H1 (cell line): ENCODE measurements at regions not wholly inside any gene's neighbourhood (a gene's known extent, or its start where the extent isn't known, plus 50 kb on each side); places are given as distances from the start of the nearest gene placed in this dataset.

Source experiments
- BCL11A ChIP-seq, 2 experiments: IDR thresholded peaks; one replicate each; pipeline ENCODE4 v1.6.1; 2011; ENCODE audit warnings: low read depth in 2 of 2, low read length in 2 of 2, mild to moderate bottlenecking in 2 of 2
- CHD1 ChIP-seq: IDR thresholded peaks from 2 replicates; pipeline ENCODE4 v1.6.1; 2012; ENCODE audit warnings: low read depth, low read length, improper control_type of control experiment
- EP300 ChIP-seq, 2 experiments: IDR thresholded peaks; 1 replicate in 1 of 2; 2 replicates in 1 of 2; pipeline ENCODE4 v1.6.1; 2011 to 2012; ENCODE audit warnings: low read depth in 2 of 2, low read length in 2 of 2, mild to moderate bottlenecking in 2 of 2, borderline replicate concordance in 1 of 2, inconsistent platforms in 1 of 2, moderate library complexity in 1 of 2
- FOSL1 ChIP-seq: IDR thresholded peaks from 2 replicates; pipeline ENCODE4 v1.6.1; 2011; ENCODE audit warnings: mild to moderate bottlenecking, low read depth, low read length, moderate library complexity; ENCODE audit not compliant: insufficient read depth
- HDAC6 ChIP-seq: IDR thresholded peaks from one replicate; pipeline ENCODE4 v1.7.1; 2012; ENCODE audit warnings: low read depth, mild to moderate bottlenecking, inconsistent platforms, low read length, moderate library complexity
- JUN ChIP-seq: IDR thresholded peaks from 2 replicates; pipeline ENCODE4 v1.6.1; 2011; ENCODE audit warnings: low read depth, mild to moderate bottlenecking, improper control_type of control experiment, low read length
- MAX ChIP-seq: IDR thresholded peaks from 2 replicates; pipeline ENCODE4 v1.6.1; 2012; ENCODE audit warnings: inconsistent platforms
- NRF1 ChIP-seq: IDR thresholded peaks from 2 replicates; pipeline ENCODE4 v1.6.1; 2011; ENCODE audit warnings: mild to moderate bottlenecking, low read depth, low read length, improper control_type of control experiment
- POLR2A ChIP-seq, 2 experiments: IDR thresholded peaks; 1 replicate in 1 of 2; 2 replicates in 1 of 2; pipeline ENCODE4 v1.6.1; 2011; ENCODE audit warnings: low read depth in 2 of 2, low read length in 2 of 2, mild to moderate bottlenecking in 2 of 2; ENCODE audit errors: control extremely low read depth in 1 of 2
- POLR2AphosphoS5 ChIP-seq: IDR thresholded peaks from 2 replicates; pipeline ENCODE4 v1.6.1; 2011; ENCODE audit warnings: low read depth, low read length
- SUZ12 ChIP-seq: fragments of 200-600 bp; sonication (generic); IDR thresholded peaks from 2 replicates; pipeline ENCODE4 v1.6.1; 2012; ENCODE audit warnings: mild to moderate bottlenecking, inconsistent platforms, low read length, moderate library complexity, mixed read lengths

DNA sequence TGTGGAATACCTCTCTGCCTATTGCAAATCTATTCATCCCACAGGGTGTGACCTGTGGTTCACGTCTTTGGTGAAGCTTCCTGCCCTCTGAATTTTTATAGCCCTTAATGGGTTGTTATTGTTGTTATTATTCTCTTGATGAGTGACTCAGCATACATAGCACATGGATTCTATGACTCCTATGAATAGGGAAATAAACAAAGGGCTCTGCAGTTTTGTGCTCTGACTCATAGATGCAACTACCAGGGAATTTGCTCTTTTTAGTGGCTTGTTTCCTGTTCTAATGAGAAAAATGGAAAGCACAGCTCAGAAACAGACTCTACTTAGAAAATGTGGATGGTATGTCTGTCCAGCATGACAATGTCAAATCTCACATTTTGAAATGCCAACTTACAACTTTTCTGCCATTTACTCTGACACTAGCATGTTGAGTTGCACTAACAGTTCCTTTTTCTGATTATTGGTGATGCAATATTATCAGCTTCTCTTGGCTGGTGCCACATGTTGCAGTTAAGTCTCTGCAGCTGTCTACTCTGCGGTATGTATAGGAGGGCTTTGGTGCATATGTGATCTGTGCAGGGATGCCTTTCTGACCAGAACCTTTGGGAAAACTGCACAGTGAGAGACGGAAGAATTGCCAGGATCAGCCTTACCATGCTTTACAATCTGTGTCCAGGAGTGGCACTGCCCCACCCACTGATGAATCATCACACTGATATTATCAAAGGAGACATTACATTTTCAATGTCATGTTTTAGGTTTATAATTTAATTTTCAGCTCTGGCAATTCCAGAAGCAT, 996.4 kb upstream of the WWC1 start:
- TF ChIP-seq POLR2A (IDR thresholded peaks at IDR 0.05; ENCODE audit: control extremely low read depth in 1 of 2, low read depth in 2 of 2, low read length in 2 of 2) (no peak), HDAC6 (no peak), MAX (no peak), JUN (peak; percentile 63; the same call in 1 of the 2 replicates), SUZ12 (no peak), FOSL1 (no peak), POLR2AphosphoS5 (no peak), EP300 (IDR thresholded peaks at IDR 0.05; ENCODE audit: borderline replicate concordance in 1 of 2, low read depth in 2 of 2, low read length in 2 of 2) (peak in 1 of 2 experiments; percentile 73; a peak in 1 of 3 replicates), NRF1 (no peak), CHD1 (no peak), BCL11A (IDR thresholded peaks at IDR 0.05; ENCODE audit: low read depth in 2 of 2, low read length in 2 of 2) (no peak)
